Stimulated activated CD8-positive, alpha-beta memory T cell treated with anti-CD3 and anti-CD28 coated beads, Interleukin-7, amount 100 ng/mL, for 24 hours (primary cell): ENCODE measurements at regions not wholly inside any gene's neighbourhood (a gene's known extent, or its start where the extent isn't known, plus 50 kb on each side); places are given as distances from the start of the nearest gene placed in this dataset.
"Not testable (repeated sequence)": the region's sequence is repeated elsewhere in the genome, so short reads cannot be mapped to it uniquely, and the experiment has no call there.

Experiments used
- DNase-seq: peaks from one replicate; pipeline ENCODE4 v3.0.0-alpha.2; 2020; ENCODE audit warnings: low read depth

GRCh38 chr7:106376026-106376799 is 91.4 kb upstream of the NAMPT start:
- no peak for DNase-seq

- DNase-seq: no peak
Observed at GRCh38 chr7:106375499-106375898, 90.7 kb upstream of the NAMPT start.

GRCh38 chr7:106374437-106374836 is 89.7 kb upstream of the NAMPT start:
- DNase-seq: no peak

GRCh38 chr7:106372595-106373318 is 88.0 kb upstream of the NAMPT start:
- DNase-seq: no peak

DNA sequence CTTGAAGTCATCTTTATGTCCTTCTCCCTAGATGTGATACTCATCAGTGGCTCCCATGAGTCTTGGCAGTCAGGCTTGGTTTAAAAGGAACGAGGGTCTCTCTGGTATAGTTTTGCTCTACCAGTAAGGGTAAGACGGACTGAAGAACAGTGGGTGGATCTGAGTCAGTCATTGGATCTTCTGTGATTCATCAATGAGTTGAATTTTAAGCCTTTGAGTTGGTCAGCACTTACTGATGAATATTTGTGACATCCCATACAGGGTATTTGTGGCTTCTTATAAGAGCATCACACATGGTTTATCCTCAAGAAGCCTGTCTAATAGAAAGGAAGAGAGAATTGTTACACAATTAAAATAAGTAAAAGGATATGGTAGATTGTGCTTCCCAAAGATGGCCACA is 87.3 kb upstream of the NAMPT start:
- no peak for DNase-seq

DNA sequence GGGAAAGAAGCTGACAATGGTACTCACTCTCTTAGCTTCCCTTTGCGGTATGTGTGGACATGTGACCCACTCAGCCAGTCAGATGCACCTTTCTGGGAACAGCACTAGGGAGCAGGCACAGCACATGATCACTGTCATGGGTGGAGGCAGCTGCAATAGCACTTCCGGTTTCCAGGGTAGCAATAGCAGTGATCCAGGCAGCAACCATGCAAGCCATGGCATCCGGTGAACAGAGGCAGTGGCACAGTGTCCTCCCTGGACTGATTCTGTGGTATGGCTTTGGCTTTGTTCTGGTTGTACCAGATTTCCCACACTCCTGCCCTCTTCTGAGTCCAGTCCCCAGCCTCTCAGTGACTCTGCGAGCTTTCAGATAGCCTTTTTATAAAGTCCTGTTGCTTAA is 86.8 kb upstream of the NAMPT start:
- DNase-seq: no peak

GRCh38 chr7:106370542-106370941 is 85.8 kb upstream of the NAMPT start:
- no peak for DNase-seq

- DNase-seq: no peak
Observed at GRCh38 chr7:106369816-106370215, 85.0 kb upstream of the NAMPT start.

GRCh38 chr7:106369352-106369751 is 84.6 kb upstream of the NAMPT start:
- no peak for DNase-seq

- DNase-seq: no peak
Observed at GRCh38 chr7:106367664-106368063, 82.9 kb upstream of the NAMPT start.

DNA sequence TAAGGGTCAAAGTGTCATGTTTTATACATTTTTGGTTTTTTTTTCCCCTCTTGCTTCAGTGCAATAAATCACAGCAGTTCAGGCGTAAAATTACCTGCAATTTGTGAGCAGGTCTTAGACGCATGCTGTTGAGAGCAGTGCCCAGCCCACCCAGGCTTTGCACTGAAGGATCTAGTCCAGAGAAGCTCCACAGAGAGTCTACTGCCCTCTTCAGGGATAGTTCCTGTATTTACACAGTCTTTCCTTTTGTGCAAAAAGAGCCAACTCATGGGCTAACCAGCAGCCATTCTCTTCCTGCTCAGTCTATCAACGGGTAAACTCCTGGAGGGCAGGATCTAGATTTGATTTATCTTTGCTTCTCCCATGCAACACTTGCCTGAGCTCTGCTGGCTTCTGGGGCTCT is 82.2 kb upstream of the NAMPT start:
- no peak for DNase-seq

- DNase-seq: no peak
Observed at GRCh38 chr7:106365252-106366005, 80.6 kb upstream of the NAMPT start.

DNA sequence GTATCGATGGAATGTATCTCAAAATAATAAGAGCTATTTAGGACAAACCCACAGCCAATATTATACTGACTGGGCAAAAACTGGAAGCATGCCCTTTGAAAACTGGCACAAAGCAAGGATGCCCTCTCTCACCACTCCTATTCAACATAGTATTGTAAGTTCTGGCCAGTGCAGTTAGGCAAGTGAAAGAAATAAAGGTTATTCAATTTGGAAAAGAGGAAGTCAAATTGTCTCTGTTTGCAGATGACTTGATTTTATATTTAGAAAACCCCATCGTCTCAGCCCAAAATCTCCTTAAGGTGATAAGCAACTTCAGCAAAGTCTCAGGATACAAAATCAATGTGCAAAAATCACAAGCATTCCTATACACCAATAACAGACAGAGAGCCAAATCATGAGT is 77.7 kb upstream of the NAMPT start:
- not testable (repeated sequence) for DNase-seq

GRCh38 chr7:106358103-106358663 is 73.4 kb upstream of the NAMPT start:
- no peak for DNase-seq

- DNase-seq: no peak
Observed at GRCh38 chr7:106357675-106358074, 72.9 kb upstream of the NAMPT start.

DNA sequence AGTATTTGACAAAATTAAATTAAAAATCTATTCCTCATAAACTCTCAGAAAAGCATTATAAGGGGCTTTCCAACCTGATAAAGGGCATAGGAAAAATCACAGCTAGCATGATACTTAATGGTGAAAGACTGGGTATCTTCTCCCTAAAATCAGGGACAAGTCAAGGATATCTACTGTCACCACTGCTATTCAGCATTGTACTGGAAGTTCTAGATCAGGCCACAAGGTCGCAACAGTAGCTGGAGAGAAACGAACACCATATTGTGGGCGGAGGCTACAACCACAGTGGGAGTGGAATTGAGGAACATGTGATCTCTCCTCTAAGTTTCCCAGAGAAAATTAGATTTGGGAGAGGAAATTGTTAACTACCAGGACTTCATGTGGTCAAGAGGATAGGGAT is 70.0 kb upstream of the NAMPT start:
- no peak for DNase-seq

DNA sequence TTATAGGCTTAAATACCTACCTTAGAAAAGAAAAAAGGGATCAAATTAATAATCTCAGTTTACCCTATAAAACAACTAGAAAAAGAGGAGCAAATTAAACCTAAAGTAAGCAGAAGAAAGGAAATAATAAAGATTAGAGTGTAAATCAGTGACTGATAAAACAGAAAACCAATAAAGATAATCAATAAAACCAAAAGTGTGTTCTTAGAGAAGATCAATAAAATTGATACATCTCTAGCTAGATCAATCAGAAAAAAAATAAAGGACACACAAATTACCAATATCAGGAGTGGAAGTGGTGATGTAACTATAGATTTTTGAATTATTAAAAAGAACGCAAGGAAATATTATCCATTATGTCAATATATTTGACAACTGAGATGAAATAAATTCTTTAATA is 69.2 kb upstream of the NAMPT start:
- no peak for DNase-seq

- no peak for DNase-seq
Observed at GRCh38 chr7:106348231-106348630, 63.4 kb upstream of the NAMPT start.

- no peak for DNase-seq
Observed at GRCh38 chr7:106347229-106347833, 62.5 kb upstream of the NAMPT start.

- no peak for DNase-seq
Observed at GRCh38 chr7:106346678-106347217, 62.0 kb upstream of the NAMPT start.

DNA sequence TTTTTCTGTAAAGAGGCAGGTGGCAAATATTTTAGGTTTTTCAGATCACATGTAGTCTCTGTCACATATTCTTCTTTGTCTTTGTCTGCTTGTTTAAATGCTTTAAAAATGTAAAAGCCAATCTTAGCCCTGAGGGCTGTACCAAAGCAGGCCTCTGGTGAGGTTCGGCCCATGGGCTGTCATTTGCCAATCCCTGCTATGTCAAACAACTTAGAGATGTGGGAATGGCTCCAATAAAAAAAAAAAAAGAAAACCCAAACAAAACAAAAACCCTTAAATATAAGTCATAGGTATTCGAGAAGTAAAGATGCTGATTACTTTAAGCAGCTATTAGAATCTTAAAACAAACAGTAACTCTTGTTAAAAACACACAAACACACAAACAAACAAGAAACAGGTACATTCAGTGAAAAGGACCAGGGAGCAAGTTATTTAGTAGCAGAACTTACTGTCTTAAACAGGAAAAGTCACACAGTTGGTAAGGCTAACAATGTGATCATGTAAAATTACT is 61.4 kb upstream of the NAMPT start:
- DNase-seq: no peak
